HepG2 (cell line): ENCODE measurements at regions not wholly inside any gene's neighbourhood (a gene's known extent, or its start where the extent isn't known, plus 50 kb on each side); places are given as distances from the start of the nearest gene placed in this dataset.

Experiments used
- ATF6 ChIP-seq: sonication (generic); formaldehyde crosslinking; conservative IDR thresholded peaks from 2 replicates; pipeline ENCODE4 v1.4.0; 2020; ENCODE audit warnings: missing genetic modification reagents
- CTCF ChIP-seq: sonication (generic); formaldehyde crosslinking; IDR thresholded peaks from 2 replicates; pipeline ENCODE4 v1.5.0; 2020; ENCODE audit warnings: mild to moderate bottlenecking, missing genetic modification reagents, moderate library complexity
- IKZF4 ChIP-seq: sonication (generic); formaldehyde crosslinking; IDR thresholded peaks from 2 replicates; pipeline ENCODE4 v1.5.1; 2020; ENCODE audit warnings: borderline replicate concordance, mild to moderate bottlenecking, low read depth, missing genetic modification reagents; ENCODE audit errors: not compliant biosample characterization
- IRF9 ChIP-seq: sonication (generic); formaldehyde crosslinking; IDR thresholded peaks from 2 replicates; pipeline ENCODE4 v1.8.0; 2022; ENCODE audit warnings: missing genetic modification reagents, mild to moderate bottlenecking, borderline replicate concordance
- KAT7 ChIP-seq: IDR thresholded peaks from 2 replicates; pipeline ENCODE4 v1.6.1; 2018; ENCODE audit warnings: borderline replicate concordance, missing compliant biosample characterization
- KMT2B ChIP-seq: IDR thresholded peaks from 2 replicates; pipeline ENCODE4 v1.6.1; 2016; ENCODE audit warnings: missing genetic modification reagents, missing compliant biosample characterization
- NR2F6 ChIP-seq, 2 experiments: IDR thresholded peaks; 2 replicates each; pipeline ENCODE4 v1.6.1; 2016; ENCODE audit warnings: antibody characterized with exemption in 1 of 2, mild to moderate bottlenecking in 1 of 2
- POGZ ChIP-seq: sonication (generic); formaldehyde crosslinking; IDR thresholded peaks from 2 replicates; pipeline ENCODE4 v1.4.0; 2020; ENCODE audit warnings: mild to moderate bottlenecking, missing genetic modification reagents
- RFX1 ChIP-seq: fragments of 450-650 bp; IDR thresholded peaks from 2 replicates; pipeline ENCODE4 v1.6.1; 2017
- SP2 ChIP-seq: sonication (generic); formaldehyde crosslinking; IDR thresholded peaks from 2 replicates; pipeline ENCODE4 v1.5.1; 2020; ENCODE audit warnings: mild to moderate bottlenecking, missing genetic modification reagents
- USF2 ChIP-seq, 2 experiments: sonication (generic) in 1 of 2; formaldehyde crosslinking in 1 of 2; IDR thresholded peaks; 2 replicates each; pipeline versions ENCODE4 v1.5.1 to v1.6.1; 2011 to 2020; ENCODE audit warnings: borderline replicate concordance in 1 of 2, low read depth in 1 of 2, low read length in 1 of 2, mild to moderate bottlenecking in 1 of 2, missing genetic modification reagents in 1 of 2, moderate library complexity in 1 of 2
- ZBTB37 ChIP-seq: sonication (generic); formaldehyde crosslinking; IDR thresholded peaks from 2 replicates; pipeline ENCODE4 v1.4.0; 2020; ENCODE audit warnings: mild to moderate bottlenecking, missing genetic modification reagents

GRCh38 chr4:41388080-41388479, 131.4 kb downstream of the UCHL1 start:
- TF ChIP-seq RFX1 (no peak), NR2F6 (IDR thresholded peaks at IDR 0.05) (no peak), NR2F6 (CRISPR knock-in tag; IDR thresholded peaks at IDR 0.05) (no peak), CTCF (CRISPR knock-in tag) (no peak), KAT7 (CRISPR knock-in tag) (no peak), USF2 (IDR thresholded peaks at IDR 0.05; ENCODE audit: low read depth, low read length) (no peak), USF2 (CRISPR knock-in tag; IDR thresholded peaks at IDR 0.05; ENCODE audit: borderline replicate concordance) (no peak), ATF6 (no peak), SP2 (CRISPR knock-in tag) (no peak), KMT2B (CRISPR knock-in tag) (no peak), ZBTB37 (no peak), IKZF4 (CRISPR knock-in tag) (no peak), IRF9 (CRISPR knock-in tag) (no peak), POGZ (CRISPR knock-in tag) (no peak)
